PFSK-1 (cell line): ENCODE measurements at regions not wholly inside any gene's neighbourhood (a gene's known extent, or its start where the extent isn't known, plus 50 kb on each side); places are given as distances from the start of the nearest gene placed in this dataset.

Experiments
- FOXP2 ChIP-seq: optimal IDR thresholded peaks from 2 replicates; pipeline ENCODE3; 2011; ENCODE audit warnings: borderline replicate concordance, control low read depth, inconsistent platforms; ENCODE audit not compliant: insufficient read depth; ENCODE audit errors: extremely low read length, extremely low read depth
- POLR2AphosphoS5 ChIP-seq: IDR thresholded peaks from 2 replicates; pipeline ENCODE4 v1.6.1; 2012; ENCODE audit warnings: low read depth, mild to moderate bottlenecking, control low read depth, low read length, moderate library complexity
- SIN3A ChIP-seq: IDR thresholded peaks from 2 replicates; pipeline ENCODE4 v1.6.1; 2012; ENCODE audit warnings: mild to moderate bottlenecking, low read length, moderate library complexity, borderline replicate concordance; ENCODE audit not compliant: insufficient read depth
- TAF1 ChIP-seq: IDR thresholded peaks from 2 replicates; pipeline ENCODE4 v1.6.1; 2012; ENCODE audit warnings: low read length, control low read depth, borderline replicate concordance; ENCODE audit not compliant: insufficient read depth
- TF ChIP-seq, protein P1 (sequence below), 2 experiments: IDR thresholded peaks; 2 replicates each; pipeline versions ENCODE4 v1.6.1 to v1.8.0; 2011 to 2012; ENCODE audit warnings: low read depth in 2 of 2, low read length in 2 of 2, control low read depth in 1 of 2, inconsistent platforms in 1 of 2, mild to moderate bottlenecking in 1 of 2, moderate library complexity in 1 of 2; ENCODE audit not compliant: insufficient read depth in 1 of 2

DNA sequence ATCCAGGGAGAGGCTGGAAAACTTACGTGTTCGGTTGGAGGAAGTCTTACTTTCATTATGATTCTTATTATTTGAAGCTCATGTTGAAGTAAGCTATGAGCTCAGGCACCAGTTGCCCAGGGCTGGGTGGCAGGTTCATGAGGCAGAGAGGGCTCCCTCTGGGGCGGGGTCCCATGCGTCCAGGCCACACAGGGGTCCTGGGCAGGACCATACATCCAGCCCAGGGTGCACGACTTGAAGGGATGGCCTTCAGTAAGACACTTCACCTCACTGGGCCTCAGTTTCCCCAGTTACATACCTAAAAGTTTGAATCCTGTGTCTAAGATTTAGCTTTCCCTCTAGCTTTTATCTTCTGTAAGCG, 107.3 kb upstream of the B3GAT1 start:
- TF ChIP-seq SIN3A (no peak), POLR2AphosphoS5 (no peak), FOXP2 (no peak), TAF1 (no peak)
- TF ChIP-seq, protein P1, sequence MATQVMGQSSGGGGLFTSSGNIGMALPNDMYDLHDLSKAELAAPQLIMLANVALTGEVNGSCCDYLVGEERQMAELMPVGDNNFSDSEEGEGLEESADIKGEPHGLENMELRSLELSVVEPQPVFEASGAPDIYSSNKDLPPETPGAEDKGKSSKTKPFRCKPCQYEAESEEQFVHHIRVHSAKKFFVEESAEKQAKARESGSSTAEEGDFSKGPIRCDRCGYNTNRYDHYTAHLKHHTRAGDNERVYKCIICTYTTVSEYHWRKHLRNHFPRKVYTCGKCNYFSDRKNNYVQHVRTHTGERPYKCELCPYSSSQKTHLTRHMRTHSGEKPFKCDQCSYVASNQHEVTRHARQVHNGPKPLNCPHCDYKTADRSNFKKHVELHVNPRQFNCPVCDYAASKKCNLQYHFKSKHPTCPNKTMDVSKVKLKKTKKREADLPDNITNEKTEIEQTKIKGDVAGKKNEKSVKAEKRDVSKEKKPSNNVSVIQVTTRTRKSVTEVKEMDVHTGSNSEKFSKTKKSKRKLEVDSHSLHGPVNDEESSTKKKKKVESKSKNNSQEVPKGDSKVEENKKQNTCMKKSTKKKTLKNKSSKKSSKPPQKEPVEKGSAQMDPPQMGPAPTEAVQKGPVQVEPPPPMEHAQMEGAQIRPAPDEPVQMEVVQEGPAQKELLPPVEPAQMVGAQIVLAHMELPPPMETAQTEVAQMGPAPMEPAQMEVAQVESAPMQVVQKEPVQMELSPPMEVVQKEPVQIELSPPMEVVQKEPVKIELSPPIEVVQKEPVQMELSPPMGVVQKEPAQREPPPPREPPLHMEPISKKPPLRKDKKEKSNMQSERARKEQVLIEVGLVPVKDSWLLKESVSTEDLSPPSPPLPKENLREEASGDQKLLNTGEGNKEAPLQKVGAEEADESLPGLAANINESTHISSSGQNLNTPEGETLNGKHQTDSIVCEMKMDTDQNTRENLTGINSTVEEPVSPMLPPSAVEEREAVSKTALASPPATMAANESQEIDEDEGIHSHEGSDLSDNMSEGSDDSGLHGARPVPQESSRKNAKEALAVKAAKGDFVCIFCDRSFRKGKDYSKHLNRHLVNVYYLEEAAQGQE (IDR thresholded peaks at IDR 0.05; ENCODE audit: insufficient read depth in 1 of 2, low read depth in 2 of 2, low read length in 2 of 2): no peak

GRCh38 chr11:134518616-134519389, 106.8 kb upstream of the B3GAT1 start:
- TF ChIP-seq POLR2AphosphoS5 (no peak), TAF1 (no peak), SIN3A (no peak), FOXP2 (no peak)
- TF ChIP-seq, protein P1 (IDR thresholded peaks at IDR 0.05; ENCODE audit: insufficient read depth in 1 of 2, low read depth in 2 of 2, low read length in 2 of 2): no peak

- TF ChIP-seq TAF1: no peak
- TF ChIP-seq, protein P1 (IDR thresholded peaks at IDR 0.05; ENCODE audit: insufficient read depth in 1 of 2, low read depth in 2 of 2, low read length in 2 of 2): no peak
- no peak for TF ChIP-seq FOXP2
- no peak for TF ChIP-seq POLR2AphosphoS5
- no peak for TF ChIP-seq SIN3A
Measured at GRCh38 chr11:134517621-134518293, 105.7 kb upstream of the B3GAT1 start.

DNA sequence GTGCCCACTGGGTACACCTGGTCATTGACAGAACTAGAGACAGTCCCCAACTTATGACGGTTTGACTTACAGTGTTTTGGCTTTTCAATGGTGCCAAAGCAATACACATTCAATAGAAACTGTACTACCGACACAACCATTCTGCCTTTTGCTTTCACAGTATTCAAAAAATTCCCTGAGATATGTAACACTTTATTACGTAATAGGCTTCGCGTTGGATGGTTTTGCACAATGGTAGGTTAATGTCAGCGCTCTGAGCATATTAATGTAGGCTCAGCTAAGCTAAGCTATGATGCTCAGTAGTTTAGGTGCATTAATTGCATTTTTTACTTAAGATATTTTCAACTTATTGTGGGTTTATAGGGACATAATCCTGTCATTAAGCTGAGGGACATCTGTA, 105.1 kb upstream of the B3GAT1 start:
- no peak for TF ChIP-seq SIN3A
- no peak for TF ChIP-seq FOXP2
- no peak for TF ChIP-seq POLR2AphosphoS5
- no peak for TF ChIP-seq TAF1
- TF ChIP-seq, protein P1 (IDR thresholded peaks at IDR 0.05; ENCODE audit: insufficient read depth in 1 of 2, low read depth in 2 of 2, low read length in 2 of 2): no peak
